ENCODE measurements at regions not wholly inside any gene's neighbourhood (a gene's known extent, or its start where the extent isn't known, plus 50 kb on each side); places are given as distances from the start of the nearest gene placed in this dataset.

DNA sequence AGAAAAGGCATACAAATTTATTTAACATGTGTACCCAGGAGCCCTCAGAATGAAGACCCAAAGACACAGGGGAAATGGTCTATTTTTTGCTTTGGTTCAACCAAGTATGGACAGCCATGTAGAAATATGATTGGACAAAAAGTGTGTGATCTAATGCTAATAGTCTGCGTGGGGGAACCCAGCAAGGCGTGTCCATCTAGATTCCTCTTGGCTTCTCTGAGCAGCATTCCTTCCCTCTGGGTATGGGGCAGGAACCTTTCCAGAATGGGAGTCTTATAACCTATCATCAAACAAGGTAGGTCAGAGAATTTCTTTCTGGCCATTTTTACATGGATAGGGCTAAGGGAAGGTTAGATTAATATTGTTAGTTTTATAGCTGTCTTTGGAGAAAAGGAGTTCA, 698.2 kb downstream of the FGF9 start:
- no peak for TF ChIP-seq PBX3 (IDR thresholded peaks at IDR 0.05)
- no peak for TF ChIP-seq MXI1 (IDR thresholded peaks at IDR 0.05; ENCODE audit: low read depth, low read length)
- no peak for TF ChIP-seq RXRA (IDR thresholded peaks at IDR 0.05; ENCODE audit: borderline replicate concordance, low read depth)
- TF ChIP-seq, protein P1, sequence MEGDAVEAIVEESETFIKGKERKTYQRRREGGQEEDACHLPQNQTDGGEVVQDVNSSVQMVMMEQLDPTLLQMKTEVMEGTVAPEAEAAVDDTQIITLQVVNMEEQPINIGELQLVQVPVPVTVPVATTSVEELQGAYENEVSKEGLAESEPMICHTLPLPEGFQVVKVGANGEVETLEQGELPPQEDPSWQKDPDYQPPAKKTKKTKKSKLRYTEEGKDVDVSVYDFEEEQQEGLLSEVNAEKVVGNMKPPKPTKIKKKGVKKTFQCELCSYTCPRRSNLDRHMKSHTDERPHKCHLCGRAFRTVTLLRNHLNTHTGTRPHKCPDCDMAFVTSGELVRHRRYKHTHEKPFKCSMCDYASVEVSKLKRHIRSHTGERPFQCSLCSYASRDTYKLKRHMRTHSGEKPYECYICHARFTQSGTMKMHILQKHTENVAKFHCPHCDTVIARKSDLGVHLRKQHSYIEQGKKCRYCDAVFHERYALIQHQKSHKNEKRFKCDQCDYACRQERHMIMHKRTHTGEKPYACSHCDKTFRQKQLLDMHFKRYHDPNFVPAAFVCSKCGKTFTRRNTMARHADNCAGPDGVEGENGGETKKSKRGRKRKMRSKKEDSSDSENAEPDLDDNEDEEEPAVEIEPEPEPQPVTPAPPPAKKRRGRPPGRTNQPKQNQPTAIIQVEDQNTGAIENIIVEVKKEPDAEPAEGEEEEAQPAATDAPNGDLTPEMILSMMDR (IDR thresholded peaks at IDR 0.05): no peak
- TF ChIP-seq YY1 (IDR thresholded peaks at IDR 0.05; ENCODE audit: low read depth): no peak
- TF ChIP-seq MEF2A (IDR thresholded peaks at IDR 0.05; ENCODE audit: borderline replicate concordance, low read depth): no peak
- TF ChIP-seq RAD21 (IDR thresholded peaks at IDR 0.05; ENCODE audit: low read length): no peak
- no peak for TF ChIP-seq TAF1 (IDR thresholded peaks at IDR 0.05; ENCODE audit: borderline replicate concordance, low read depth, low read length)
- Histone ChIP-seq H3K27me3 (ENCODE audit: insufficient read depth) (no peaks in the 10 kb centered on the region), H4K20me1 (ENCODE audit: insufficient read depth) (no peaks in the 10 kb centered on the region), H3K9me3 (no peaks in the 10 kb centered on the region), H3K9ac (no peak overlapping the region), H2AFZ (ENCODE audit: low read depth) (no peak overlapping the region), H3K4me1 (ENCODE audit: control insufficient read depth in 1 of 2, insufficient read depth in 2 of 2, low read depth in 1 of 2, low read length in 1 of 2) (no peaks in the 10 kb centered on the region), H3K27ac (ENCODE audit: low read depth in 2 of 2, low read length in 1 of 2) (no peak overlapping the region), H3K9me2 (no peaks in the 10 kb centered on the region), H3K4me3 (ENCODE audit: low read depth in 2 of 2, low read length in 1 of 2) (no peak overlapping the region), H3K36me3 (replicated peaks in 1 of 2; ENCODE audit: control insufficient read depth in 1 of 2, insufficient read depth in 2 of 2, low read length in 1 of 2) (no peaks in the 10 kb centered on the region), H3K79me2 (ENCODE audit: insufficient read depth) (no peaks in the 10 kb centered on the region), H3K4me2 (no peak overlapping the region), H3F3A (replicated peaks; ENCODE audit: insufficient read depth) (no peaks in the 10 kb centered on the region)
- ChIA-PET POLR2A (no interaction called here), CTCF (no interaction called here)
- WGBS (ENCODE audit: low lambda C conversion rate): 13% methylated on average over 2 of the region's 2 CpGs
- no peak for DNase-seq

DNA sequence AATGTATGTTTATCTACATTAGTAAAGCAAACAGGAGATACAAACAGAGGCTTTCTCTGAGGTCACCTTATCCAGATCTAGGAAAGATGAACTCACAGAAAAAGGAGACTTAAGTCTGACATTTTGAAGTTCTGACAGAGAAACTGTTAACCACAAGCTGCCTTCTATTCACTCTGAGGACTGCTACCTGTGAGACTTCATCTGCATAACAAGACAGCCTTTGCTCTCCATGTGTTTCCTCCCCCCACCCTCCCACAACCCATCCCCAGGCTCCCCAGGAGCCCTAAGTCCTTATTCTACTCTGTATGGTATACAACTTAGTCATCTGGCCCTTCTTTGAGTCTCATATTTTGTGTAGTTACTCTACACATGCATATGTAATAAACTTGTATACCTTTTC, 699.0 kb downstream of the FGF9 start:
- Histone ChIP-seq H3K36me3 (replicated peaks in 1 of 2; ENCODE audit: control insufficient read depth in 1 of 2, insufficient read depth in 2 of 2, low read length in 1 of 2) (no peaks in the 10 kb centered on the region), H3K9me3 (no peaks in the 10 kb centered on the region), H3K27me3 (ENCODE audit: insufficient read depth) (no peaks in the 10 kb centered on the region), H3K27ac (ENCODE audit: low read depth in 2 of 2, low read length in 1 of 2) (no peak overlapping the region), H4K20me1 (ENCODE audit: insufficient read depth) (no peaks in the 10 kb centered on the region), H3K9me2 (no peaks in the 10 kb centered on the region), H3K4me1 (ENCODE audit: control insufficient read depth in 1 of 2, insufficient read depth in 2 of 2, low read depth in 1 of 2, low read length in 1 of 2) (no peaks in the 10 kb centered on the region), H3K9ac (no peak overlapping the region), H3K4me2 (no peak overlapping the region), H3K4me3 (ENCODE audit: low read depth in 2 of 2, low read length in 1 of 2) (no peak overlapping the region), H3F3A (replicated peaks; ENCODE audit: insufficient read depth) (no peaks in the 10 kb centered on the region), H3K79me2 (ENCODE audit: insufficient read depth) (no peaks in the 10 kb centered on the region), H2AFZ (ENCODE audit: low read depth) (no peak overlapping the region)
- POLR2A ChIA-PET: no interaction called here
- no peak for DNase-seq
- CTCF ChIA-PET: no interaction called here
- TF ChIP-seq FOXJ3 (CRISPR knock-in tag; IDR thresholded peaks at IDR 0.05) (no peak), USF1 (IDR thresholded peaks at IDR 0.05; ENCODE audit: borderline replicate concordance, low read depth) (no peak), NFIC (IDR thresholded peaks at IDR 0.05; ENCODE audit: borderline replicate concordance) (no peak), IRF3 (IDR thresholded peaks at IDR 0.05; ENCODE audit: low read depth, low read length) (no peak), JUND (IDR thresholded peaks at IDR 0.05) (no peak), FOXM1 (IDR thresholded peaks at IDR 0.05; ENCODE audit: low read depth) (no peak), EP300 (IDR thresholded peaks at IDR 0.05; ENCODE audit: borderline replicate concordance in 1 of 2, low read depth in 1 of 2, low read length in 1 of 2) (no peak), USF2 (IDR thresholded peaks at IDR 0.05; ENCODE audit: borderline replicate concordance, low read depth, low read length) (no peak), EZH2phosphoT487 (IDR thresholded peaks at IDR 0.05; ENCODE audit: borderline replicate concordance, low read depth) (no peak), GABPA (IDR thresholded peaks at IDR 0.05; ENCODE audit: low read depth) (no peak), RCOR1 (IDR thresholded peaks at IDR 0.05; ENCODE audit: low read length) (no peak), TEAD4 (IDR thresholded peaks at IDR 0.05; ENCODE audit: borderline replicate concordance, insufficient read depth) (no peak)
- TF ChIP-seq, protein P2, sequence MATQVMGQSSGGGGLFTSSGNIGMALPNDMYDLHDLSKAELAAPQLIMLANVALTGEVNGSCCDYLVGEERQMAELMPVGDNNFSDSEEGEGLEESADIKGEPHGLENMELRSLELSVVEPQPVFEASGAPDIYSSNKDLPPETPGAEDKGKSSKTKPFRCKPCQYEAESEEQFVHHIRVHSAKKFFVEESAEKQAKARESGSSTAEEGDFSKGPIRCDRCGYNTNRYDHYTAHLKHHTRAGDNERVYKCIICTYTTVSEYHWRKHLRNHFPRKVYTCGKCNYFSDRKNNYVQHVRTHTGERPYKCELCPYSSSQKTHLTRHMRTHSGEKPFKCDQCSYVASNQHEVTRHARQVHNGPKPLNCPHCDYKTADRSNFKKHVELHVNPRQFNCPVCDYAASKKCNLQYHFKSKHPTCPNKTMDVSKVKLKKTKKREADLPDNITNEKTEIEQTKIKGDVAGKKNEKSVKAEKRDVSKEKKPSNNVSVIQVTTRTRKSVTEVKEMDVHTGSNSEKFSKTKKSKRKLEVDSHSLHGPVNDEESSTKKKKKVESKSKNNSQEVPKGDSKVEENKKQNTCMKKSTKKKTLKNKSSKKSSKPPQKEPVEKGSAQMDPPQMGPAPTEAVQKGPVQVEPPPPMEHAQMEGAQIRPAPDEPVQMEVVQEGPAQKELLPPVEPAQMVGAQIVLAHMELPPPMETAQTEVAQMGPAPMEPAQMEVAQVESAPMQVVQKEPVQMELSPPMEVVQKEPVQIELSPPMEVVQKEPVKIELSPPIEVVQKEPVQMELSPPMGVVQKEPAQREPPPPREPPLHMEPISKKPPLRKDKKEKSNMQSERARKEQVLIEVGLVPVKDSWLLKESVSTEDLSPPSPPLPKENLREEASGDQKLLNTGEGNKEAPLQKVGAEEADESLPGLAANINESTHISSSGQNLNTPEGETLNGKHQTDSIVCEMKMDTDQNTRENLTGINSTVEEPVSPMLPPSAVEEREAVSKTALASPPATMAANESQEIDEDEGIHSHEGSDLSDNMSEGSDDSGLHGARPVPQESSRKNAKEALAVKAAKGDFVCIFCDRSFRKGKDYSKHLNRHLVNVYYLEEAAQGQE (IDR thresholded peaks at IDR 0.05; ENCODE audit: low read depth, low read length): no peak

All from SK-N-SH (cell line).